OCI-LY7 (cell line): ENCODE measurements at regions not wholly inside any gene's neighbourhood (a gene's known extent, or its start where the extent isn't known, plus 50 kb on each side); places are given as distances from the start of the nearest gene placed in this dataset.

Experiments
- BruUV-seq: library from RNA; stranded (reverse); fragments of 400-500 nt; replicated peaks from 2 replicates; lab custom pipeline; 2021; lab: Mats Ljungman, UMichigan
- CTCF ChIA-PET: fragments of 300-600 bp; sonication (Branson Sonifier 250); formaldehyde crosslinking; loops from one replicate; lab custom pipeline; 2022; ENCODE audit warnings: antibody characterized with exemption; ENCODE audit not compliant: unreplicated experiment; lab: Charles Lee
- POLR2A ChIA-PET: fragments of 300-600 bp; sonication (Branson Sonifier 250); formaldehyde crosslinking; loops from one replicate; lab custom pipeline; 2022; ENCODE audit warnings: antibody characterized with exemption; lab: Charles Lee
- DNase-seq: peaks from one replicate; pipeline ENCODE4 v3.0.0-alpha.2; 2015; ENCODE audit warnings: low spot score
- H2AFZ ChIP-seq: fragments of 200-600 bp; sonication (generic), shearing (Covaris generic); 2 replicates; pipeline ENCODE4 v1.6.1; 2014; ENCODE audit warnings: mild to moderate bottlenecking, antibody characterized with exemption, low read length, moderate library complexity
- H3K27ac ChIP-seq: fragments of 200-600 bp; sonication (generic); 2 replicates; pipeline ENCODE4 v1.5.1; 2014; ENCODE audit warnings: mixed run types, low read depth, mild to moderate bottlenecking, moderate library complexity, low read length, inconsistent platforms; ENCODE audit not compliant: poor library complexity, severe bottlenecking
- H3K36me3 ChIP-seq: fragments of 200-600 bp; sonication (generic); 2 replicates; pipeline ENCODE4 v1.6.1; 2014; ENCODE audit warnings: mild to moderate bottlenecking, antibody characterized with exemption, low read length, moderate library complexity, mixed read lengths; ENCODE audit not compliant: insufficient read depth
- H3K4me1 ChIP-seq: fragments of 200-600 bp; sonication (generic); 2 replicates; pipeline ENCODE4 v1.5.1; 2014; ENCODE audit warnings: mild to moderate bottlenecking, low read length; ENCODE audit not compliant: insufficient read depth, poor library complexity, severe bottlenecking
- H3K4me2 ChIP-seq: fragments of 200-600 bp; sonication (generic); 2 replicates; pipeline ENCODE4 v1.6.1; 2014; ENCODE audit warnings: mild to moderate bottlenecking, low read length
- H3K4me3 ChIP-seq: fragments of 200-600 bp; sonication (generic); 2 replicates; pipeline ENCODE4 v1.5.1; 2014; ENCODE audit warnings: mild to moderate bottlenecking, low read depth, low read length; ENCODE audit not compliant: poor library complexity, severe bottlenecking
- H3K79me2 ChIP-seq: fragments of 200-600 bp; sonication (generic); 2 replicates; pipeline ENCODE4 v1.6.1; 2016; ENCODE audit warnings: low read depth, mild to moderate bottlenecking, low read length, moderate library complexity, mixed read lengths; ENCODE audit not compliant: insufficient read depth
- H3K9me2 ChIP-seq: fragments of 200-600 bp; sonication (generic); 2 replicates; pipeline ENCODE4 v1.6.1; 2016; ENCODE audit warnings: mild to moderate bottlenecking, low read length, mixed read lengths; ENCODE audit not compliant: insufficient read depth
- H3K9me3 ChIP-seq: fragments of 200-600 bp; sonication (generic); 2 replicates; pipeline ENCODE4 v1.6.1; 2014; ENCODE audit warnings: mild to moderate bottlenecking, mixed run types, low read length, mixed read lengths
- H4K20me1 ChIP-seq: fragments of 200-600 bp; sonication (generic); 2 replicates; pipeline ENCODE4 v1.6.1; 2014; ENCODE audit warnings: mild to moderate bottlenecking, antibody characterized with exemption, low read length, moderate library complexity, mixed read lengths; ENCODE audit not compliant: insufficient read depth
- EZH2phosphoT487 ChIP-seq: fragments of 200-600 bp; sonication (generic); IDR thresholded peaks from 2 replicates; pipeline ENCODE4 v1.6.1; 2018; ENCODE audit warnings: low read depth, borderline replicate concordance, mild to moderate bottlenecking, mixed run types, antibody characterized with exemption, low read length, moderate library complexity, mixed read lengths
- intact Hi-C: fragments of 100-400 bp; cut with micrococcal nuclease; formaldehyde crosslinking; loops from one replicate; pipeline ENCODE4 v1.10.0; 2022; ENCODE audit not compliant: unreplicated experiment
- TF ChIP-seq, protein P1 (sequence below): fragments of 200-600 bp; sonication (generic); conservative IDR thresholded peaks from 2 replicates; pipeline ENCODE4 v1.5.1; 2014; ENCODE audit warnings: mild to moderate bottlenecking, antibody characterized with exemption, low read length, moderate library complexity, mixed read lengths

DNA sequence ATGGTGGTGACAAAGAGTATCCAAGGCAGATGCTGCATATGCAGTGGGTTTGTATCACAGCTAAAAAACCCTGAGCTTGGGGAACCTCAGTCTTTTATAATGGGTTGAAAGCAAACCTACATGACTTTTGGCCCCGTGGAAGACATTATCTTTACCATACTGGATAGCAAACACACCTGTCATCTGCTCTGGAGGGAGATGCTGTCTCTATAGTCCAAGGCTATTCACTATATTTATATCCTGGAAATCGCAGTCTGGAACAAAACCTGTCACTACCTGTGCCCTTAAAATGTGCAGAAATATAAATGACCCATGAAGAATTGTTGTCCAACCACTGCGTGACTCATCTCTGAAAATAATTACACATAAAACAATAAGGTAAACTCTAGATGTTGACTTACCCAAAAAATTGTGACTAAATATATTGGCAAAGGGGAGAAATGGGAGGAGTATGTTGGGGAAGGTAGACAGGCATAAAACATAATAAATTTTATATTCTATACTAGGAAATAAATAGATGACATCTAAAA is 121.0 kb upstream of the CXADR start:
- H3K79me2 ChIP-seq: no peaks in the 10 kb centered on the region
- BruUV-seq: no TSS peak
- intact Hi-C loops: no loop called here
- H3K4me1 ChIP-seq: peaks cover 36% of the 10 kb centered on the region
- no peak for DNase-seq
- no peak overlapping the region for H2AFZ ChIP-seq
- H3K4me3 ChIP-seq: no peak overlapping the region
- ChIA-PET CTCF (no interaction called here), POLR2A (interaction anchor here (1.5 kb wide), 1 partner anchor 220 kb away, joined by 3 read pairs; no protein-coding TSS in a partner anchor)
- TF ChIP-seq, protein P1, sequence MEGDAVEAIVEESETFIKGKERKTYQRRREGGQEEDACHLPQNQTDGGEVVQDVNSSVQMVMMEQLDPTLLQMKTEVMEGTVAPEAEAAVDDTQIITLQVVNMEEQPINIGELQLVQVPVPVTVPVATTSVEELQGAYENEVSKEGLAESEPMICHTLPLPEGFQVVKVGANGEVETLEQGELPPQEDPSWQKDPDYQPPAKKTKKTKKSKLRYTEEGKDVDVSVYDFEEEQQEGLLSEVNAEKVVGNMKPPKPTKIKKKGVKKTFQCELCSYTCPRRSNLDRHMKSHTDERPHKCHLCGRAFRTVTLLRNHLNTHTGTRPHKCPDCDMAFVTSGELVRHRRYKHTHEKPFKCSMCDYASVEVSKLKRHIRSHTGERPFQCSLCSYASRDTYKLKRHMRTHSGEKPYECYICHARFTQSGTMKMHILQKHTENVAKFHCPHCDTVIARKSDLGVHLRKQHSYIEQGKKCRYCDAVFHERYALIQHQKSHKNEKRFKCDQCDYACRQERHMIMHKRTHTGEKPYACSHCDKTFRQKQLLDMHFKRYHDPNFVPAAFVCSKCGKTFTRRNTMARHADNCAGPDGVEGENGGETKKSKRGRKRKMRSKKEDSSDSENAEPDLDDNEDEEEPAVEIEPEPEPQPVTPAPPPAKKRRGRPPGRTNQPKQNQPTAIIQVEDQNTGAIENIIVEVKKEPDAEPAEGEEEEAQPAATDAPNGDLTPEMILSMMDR: no peak
- TF ChIP-seq EZH2phosphoT487: no peak
- no peaks in the 10 kb centered on the region for H3K9me2 ChIP-seq
- no peaks in the 10 kb centered on the region for H4K20me1 ChIP-seq
- no peak overlapping the region for H3K27ac ChIP-seq
- H3K36me3 ChIP-seq: no peaks in the 10 kb centered on the region
- no peaks in the 10 kb centered on the region for H3K9me3 ChIP-seq
- H3K4me2 ChIP-seq: no peak overlapping the region

DNA sequence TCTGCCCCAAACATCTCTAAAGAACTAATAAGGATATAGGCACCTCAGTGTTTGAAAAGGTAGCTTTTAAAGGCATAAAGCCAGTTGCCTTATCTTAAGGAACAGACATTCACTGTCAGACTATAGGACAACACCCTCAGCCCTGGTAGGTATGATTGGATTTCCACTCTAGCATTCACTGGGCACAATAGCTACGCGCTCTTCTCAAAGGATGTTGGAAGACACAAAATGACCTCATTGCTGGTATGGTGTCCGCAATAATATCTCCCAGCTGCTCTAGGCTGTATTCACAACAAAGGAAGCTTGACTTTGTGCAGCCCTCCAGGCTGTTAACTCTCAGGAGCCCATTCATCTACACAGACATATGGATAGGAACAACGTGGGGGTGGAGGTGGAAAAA is 119.4 kb upstream of the CXADR start:
- Histone ChIP-seq H4K20me1 (no peaks in the 10 kb centered on the region), H3K79me2 (no peaks in the 10 kb centered on the region), H3K4me2 (no peak overlapping the region), H3K27ac (no peak overlapping the region), H3K9me2 (no peaks in the 10 kb centered on the region), H3K9me3 (no peaks in the 10 kb centered on the region), H2AFZ (no peak overlapping the region), H3K4me3 (no peak overlapping the region), H3K36me3 (no peaks in the 10 kb centered on the region), H3K4me1 (peaks cover 20% of the 10 kb centered on the region)
- DNase-seq: no peak
- ChIA-PET POLR2A (interaction anchor here (0.6 to 1.4 kb wide), 12 partner anchors 12 to 903 kb away, joined by 3 to 5 read pairs (median 4); no protein-coding TSS in a partner anchor), CTCF (no interaction called here)
- intact Hi-C loops: no loop called here
- TF ChIP-seq, protein P1: no peak
- no peak for TF ChIP-seq EZH2phosphoT487
- BruUV-seq: no TSS peak

DNA sequence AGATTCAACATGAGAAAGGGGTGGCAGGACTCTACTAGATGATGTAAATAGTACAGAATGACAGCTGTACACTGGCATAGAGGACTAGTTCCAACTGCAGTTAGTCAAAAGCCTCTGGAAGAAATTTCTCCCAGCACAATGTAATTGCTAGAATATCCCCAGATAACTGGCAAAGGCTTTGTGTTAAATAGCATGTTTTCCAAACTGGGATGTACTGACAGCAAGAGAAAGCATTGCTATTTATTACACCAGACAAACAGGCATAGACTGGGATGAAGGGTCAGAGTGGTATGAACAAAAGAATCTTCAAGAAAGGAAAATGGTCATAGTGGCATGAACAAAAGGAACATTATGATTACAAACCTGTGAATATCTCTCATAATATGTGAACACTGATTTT is 115.9 kb upstream of the CXADR start:
- Histone ChIP-seq H4K20me1 (no peaks in the 10 kb centered on the region), H3K9me3 (no peaks in the 10 kb centered on the region), H3K79me2 (no peaks in the 10 kb centered on the region), H3K4me2 (no peak overlapping the region), H3K27ac (no peak overlapping the region), H2AFZ (0 out of 2 replicates have a peak overlapping the region, but pooled peaks have one; percentile 11), H3K4me3 (no peak overlapping the region), H3K4me1 (peaks cover 4% of the 10 kb centered on the region), H3K36me3 (no peaks in the 10 kb centered on the region), H3K9me2 (no peaks in the 10 kb centered on the region)
- no TSS peak for BruUV-seq
- ChIA-PET CTCF (no interaction called here), POLR2A (interaction anchor here (1.6 kb wide), 1 partner anchor 16 kb away, joined by 5 read pairs; no protein-coding TSS in a partner anchor)
- intact Hi-C loops: no loop called here
- DNase-seq: no peak
- TF ChIP-seq, protein P1: no peak
- TF ChIP-seq EZH2phosphoT487: no peak
